ENCODE measurements at regions not wholly inside any gene's neighbourhood (a gene's known extent, or its start where the extent isn't known, plus 50 kb on each side); places are given as distances from the start of the nearest gene placed in this dataset.

DNA sequence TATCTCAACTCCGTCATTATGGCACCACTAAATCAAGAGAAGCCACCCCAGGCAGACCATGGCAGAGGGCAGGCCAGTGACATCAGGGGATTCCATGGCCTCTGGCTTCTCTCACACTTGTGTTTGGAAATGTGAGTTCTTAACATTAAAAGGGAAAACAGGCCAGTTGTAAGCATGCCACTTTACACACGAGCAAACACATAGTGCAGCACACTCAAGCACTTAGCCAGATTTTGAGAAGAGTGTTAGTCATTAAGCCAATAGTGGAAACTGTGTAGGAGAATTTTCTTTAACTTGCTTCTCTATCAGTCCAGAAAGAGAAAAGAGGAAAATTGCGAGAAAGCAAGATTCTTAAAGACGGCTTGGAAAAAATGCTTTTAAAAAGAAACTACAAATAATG lies 401.5 kb downstream of the TDRD3 start:
- no peaks in the 10 kb centered on the region for H3K36me3 ChIP-seq
- DNase-seq = no peak
- H3K9me3 ChIP-seq = no peaks in the 10 kb centered on the region
- H3K4me3 ChIP-seq = no peak overlapping the region
- intact Hi-C loops (cut with DNase I) = no loop called here
- no peak for TF ChIP-seq POLR2A (IDR thresholded peaks at IDR 0.05)
- TF ChIP-seq, protein P1, sequence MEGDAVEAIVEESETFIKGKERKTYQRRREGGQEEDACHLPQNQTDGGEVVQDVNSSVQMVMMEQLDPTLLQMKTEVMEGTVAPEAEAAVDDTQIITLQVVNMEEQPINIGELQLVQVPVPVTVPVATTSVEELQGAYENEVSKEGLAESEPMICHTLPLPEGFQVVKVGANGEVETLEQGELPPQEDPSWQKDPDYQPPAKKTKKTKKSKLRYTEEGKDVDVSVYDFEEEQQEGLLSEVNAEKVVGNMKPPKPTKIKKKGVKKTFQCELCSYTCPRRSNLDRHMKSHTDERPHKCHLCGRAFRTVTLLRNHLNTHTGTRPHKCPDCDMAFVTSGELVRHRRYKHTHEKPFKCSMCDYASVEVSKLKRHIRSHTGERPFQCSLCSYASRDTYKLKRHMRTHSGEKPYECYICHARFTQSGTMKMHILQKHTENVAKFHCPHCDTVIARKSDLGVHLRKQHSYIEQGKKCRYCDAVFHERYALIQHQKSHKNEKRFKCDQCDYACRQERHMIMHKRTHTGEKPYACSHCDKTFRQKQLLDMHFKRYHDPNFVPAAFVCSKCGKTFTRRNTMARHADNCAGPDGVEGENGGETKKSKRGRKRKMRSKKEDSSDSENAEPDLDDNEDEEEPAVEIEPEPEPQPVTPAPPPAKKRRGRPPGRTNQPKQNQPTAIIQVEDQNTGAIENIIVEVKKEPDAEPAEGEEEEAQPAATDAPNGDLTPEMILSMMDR (IDR thresholded peaks at IDR 0.05) = no peak
- no peak for TF ChIP-seq POLR2AphosphoS5 (IDR thresholded peaks at IDR 0.05)
- TF ChIP-seq EP300 (IDR thresholded peaks at IDR 0.05) = no peak
- 74 to 75% methylated on average over 4 of the region's 4 CpGs for WGBS, 2 donors
- no peaks in the 10 kb centered on the region for H3K27me3 ChIP-seq
- no peak overlapping the region for H3K27ac ChIP-seq
- no peaks in the 10 kb centered on the region for H3K4me1 ChIP-seq

DNA sequence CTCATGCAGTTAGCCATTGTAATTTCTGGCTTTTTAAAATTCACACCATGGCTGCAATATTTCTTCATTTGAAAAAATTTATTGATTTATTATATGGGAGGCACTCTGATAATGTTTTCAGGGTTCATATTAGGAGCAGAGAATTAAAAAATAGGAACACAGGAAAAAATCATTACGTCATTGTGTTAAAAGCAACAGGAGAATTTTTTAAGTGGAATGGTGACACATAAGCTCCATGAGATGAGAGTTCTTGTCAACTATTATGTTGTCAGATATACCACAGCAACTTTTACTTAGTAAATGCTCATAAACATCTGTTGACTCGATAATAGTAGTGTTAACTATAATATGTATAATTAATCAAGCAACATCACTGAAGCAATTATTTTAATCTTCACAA lies 400.1 kb downstream of the TDRD3 start:
- 83 to 84% methylated on average over 2 of the region's 2 CpGs for WGBS, 2 donors
- intact Hi-C loops (cut with DNase I) = no loop called here
- H3K4me3 ChIP-seq = no peak overlapping the region
- TF ChIP-seq POLR2AphosphoS5 (IDR thresholded peaks at IDR 0.05) (no peak), EP300 (IDR thresholded peaks at IDR 0.05) (no peak), POLR2A (IDR thresholded peaks at IDR 0.05) (no peak)
- TF ChIP-seq, protein P1 (IDR thresholded peaks at IDR 0.05) = no peak
- H3K27ac ChIP-seq = no peak overlapping the region
- no peaks in the 10 kb centered on the region for H3K9me3 ChIP-seq
- H3K36me3 ChIP-seq = no peaks in the 10 kb centered on the region
- H3K27me3 ChIP-seq = no peaks in the 10 kb centered on the region
- DNase-seq = no peak
- H3K4me1 ChIP-seq = no peaks in the 10 kb centered on the region

DNA sequence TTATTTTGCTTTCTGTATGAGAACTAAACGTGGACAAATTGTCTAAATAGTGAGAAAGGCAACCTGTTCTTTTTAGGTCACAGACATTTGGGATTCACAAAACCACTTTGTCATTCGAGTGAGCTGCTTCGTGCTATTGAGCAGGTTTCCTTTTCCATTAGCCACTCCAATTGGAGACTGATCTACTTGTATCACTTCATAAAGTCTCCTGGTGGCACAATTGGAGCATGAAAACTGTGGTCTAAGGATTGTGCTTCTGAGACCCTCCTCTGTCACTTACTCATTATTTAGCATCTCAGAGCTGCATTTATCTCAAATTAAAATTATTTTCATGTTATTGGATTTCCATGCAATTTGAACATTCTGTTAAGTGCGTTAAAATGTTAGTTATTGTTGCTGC lies 397.7 kb downstream of the TDRD3 start:
- Histone ChIP-seq H3K4me3 (no peak overlapping the region), H3K36me3 (no peaks in the 10 kb centered on the region), H3K27ac (no peak overlapping the region), H3K27me3 (no peaks in the 10 kb centered on the region), H3K9me3 (no peaks in the 10 kb centered on the region), H3K4me1 (peaks cover 0 to 18% (median 13%) of the 10 kb centered on the region in 4 donors)
- no peak for TF ChIP-seq POLR2A (IDR thresholded peaks at IDR 0.05)
- TF ChIP-seq, protein P1 (IDR thresholded peaks at IDR 0.05) = no peak
- no peak for TF ChIP-seq POLR2AphosphoS5 (IDR thresholded peaks at IDR 0.05)
- TF ChIP-seq EP300 (IDR thresholded peaks at IDR 0.05) = no peak
- WGBS, 2 donors = 68 to 74% methylated on average over 4 of the region's 4 CpGs
- DNase-seq = no peak
- intact Hi-C loops (cut with DNase I) = no loop called here

DNA sequence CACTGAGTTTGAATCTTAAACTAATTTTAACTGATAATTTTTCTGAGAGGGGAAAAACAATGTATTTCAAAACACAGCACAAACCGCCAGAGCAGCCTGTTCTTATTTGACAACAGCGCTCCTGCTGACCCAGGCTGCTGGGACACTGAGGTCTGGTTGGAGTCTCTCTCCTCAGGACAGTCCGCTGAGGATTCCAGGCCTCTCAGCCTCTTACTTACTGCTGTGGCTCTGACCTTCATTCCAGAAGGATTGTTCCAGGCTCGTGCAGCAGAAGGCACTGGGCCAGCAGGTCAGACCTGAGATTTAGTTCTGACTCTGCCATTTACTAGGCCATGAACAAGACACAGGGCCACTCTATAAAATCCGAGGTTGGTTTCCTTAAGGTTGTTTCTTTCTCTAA lies 393.6 kb downstream of the TDRD3 start:
- 79 to 84% methylated on average over 5 of the region's 5 CpGs for WGBS, 2 donors
- intact Hi-C loops (cut with DNase I) = no loop called here
- H3K27me3 ChIP-seq = no peaks in the 10 kb centered on the region
- no peak overlapping the region for H3K4me3 ChIP-seq
- H3K9me3 ChIP-seq = no peaks in the 10 kb centered on the region
- peak overlapping the region in 3 of 4 donors; percentile 56 to 64 (median 58) for H3K27ac ChIP-seq
- H3K36me3 ChIP-seq = no peaks in the 10 kb centered on the region
- H3K4me1 ChIP-seq = peaks cover 0 to 36% (median 31%) of the 10 kb centered on the region in 4 donors
- TF ChIP-seq, protein P1 (IDR thresholded peaks at IDR 0.05) = no peak
- peak in 2 of 4 donors; percentile 18 to 22 for TF ChIP-seq POLR2AphosphoS5 (IDR thresholded peaks at IDR 0.05)
- peak; percentile 68 for DNase-seq

DNA sequence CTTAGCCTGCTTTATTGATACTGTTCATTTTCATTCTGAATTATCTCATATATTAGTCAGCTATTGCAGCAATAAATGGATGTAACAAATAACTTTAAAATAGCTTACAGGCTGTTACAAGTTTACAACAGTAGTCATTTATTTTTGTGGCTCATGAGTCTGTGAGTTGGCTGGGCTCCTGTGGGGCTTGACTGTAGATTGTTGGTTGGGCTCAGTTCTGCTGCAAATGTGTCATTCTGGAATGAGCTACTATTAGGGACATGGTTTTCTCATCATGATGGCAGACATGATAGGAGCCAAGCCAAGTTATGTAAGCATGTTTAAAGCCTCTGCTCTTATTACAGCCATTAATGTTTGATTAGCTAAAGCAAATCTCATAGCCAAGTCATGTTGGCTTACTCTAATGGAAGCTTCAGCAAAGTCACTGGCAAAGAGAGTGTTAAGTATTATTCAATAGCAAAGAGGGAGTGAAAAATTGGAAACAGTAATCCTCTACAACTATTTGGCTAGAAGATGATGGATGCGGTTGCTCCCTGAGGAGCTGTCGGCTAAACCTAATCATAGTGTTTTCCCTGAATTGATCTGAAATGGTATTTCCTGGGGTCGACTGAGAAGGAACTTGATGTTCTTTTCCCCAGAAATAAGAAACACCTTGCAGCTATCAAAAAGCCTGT lies 391.3 kb downstream of the TDRD3 start:
- no peak for TF ChIP-seq POLR2A (IDR thresholded peaks at IDR 0.05)
- peak in 1 of 4 donors; percentile 33 for TF ChIP-seq POLR2AphosphoS5 (IDR thresholded peaks at IDR 0.05)
- no peak for TF ChIP-seq EP300 (IDR thresholded peaks at IDR 0.05)
- TF ChIP-seq, protein P1 (IDR thresholded peaks at IDR 0.05) = no peak
- WGBS, 2 donors = 84 to 86% methylated on average over 3 of the region's 3 CpGs
- Histone ChIP-seq H3K4me3 (no peak overlapping the region), H3K27me3 (no peaks in the 10 kb centered on the region), H3K27ac (peak overlapping the region in 1 of 4 donors; percentile 17), H3K9me3 (no peaks in the 10 kb centered on the region), H3K36me3 (no peaks in the 10 kb centered on the region), H3K4me1 (peaks cover 0 to 36% (median 31%) of the 10 kb centered on the region in 4 donors)
- no peak for DNase-seq
- intact Hi-C loops (cut with DNase I) = no loop called here
